ENCODE measurements at regions not wholly inside any gene's neighbourhood (a gene's known extent, or its start where the extent isn't known, plus 50 kb on each side); places are given as distances from the start of the nearest gene placed in this dataset.

GRCh38 chr7:17105701-17106100, 192.8 kb upstream of the AHR start:
- H4K91ac ChIP-seq (ENCODE audit: insufficient read length, low read depth, low read length): no peak overlapping the region
- no peak for DNase-seq
- no peak overlapping the region for H3K9ac ChIP-seq (ENCODE audit: extremely low read depth, insufficient read length, low read length)
- no peaks in the 10 kb centered on the region; a peak in 1 of 7 replicates for H3K36me3 Mint-ChIP-seq (ENCODE audit: insufficient read depth in 1 of 3, low read depth in 3 of 3)
- TF ChIP-seq CTCF (conservative IDR thresholded peaks at IDR 0.05): no peak
- no peak overlapping the region for H2AK5ac ChIP-seq (ENCODE audit: insufficient read length, low read length)
- no peak overlapping the region for H3K56ac ChIP-seq (ENCODE audit: insufficient read length, low read depth, low read length)
- no peak overlapping the region for H4K8ac ChIP-seq (replicated peaks; ENCODE audit: insufficient read length, low read depth, low read length)
- H3K9me3 ChIP-seq (ENCODE audit: control insufficient read depth, low read depth, low read length): peaks cover 5% of the 10 kb centered on the region
- H2BK5ac ChIP-seq (ENCODE audit: insufficient read length, low read length): no peak overlapping the region
- no peak overlapping the region for H2BK12ac ChIP-seq (ENCODE audit: insufficient read length, low read depth, low read length)
- H3K27me3 Mint-ChIP-seq (ENCODE audit: low read depth): no peaks in the 10 kb centered on the region
- peaks cover 18% of the 10 kb centered on the region in 2 experiments for H3K4me1 Mint-ChIP-seq
- no peak overlapping the region for H3K14ac ChIP-seq (ENCODE audit: insufficient read depth, low read length)
- H3K23me2 ChIP-seq (ENCODE audit: insufficient read length, low read depth, low read length, poor library complexity, severe bottlenecking): no peaks in the 10 kb centered on the region
- peaks cover 4% of the 10 kb centered on the region; the same call in 1 of the 2 replicates for H3K4me1 ChIP-seq (ENCODE audit: insufficient read depth, low read length)
- H3K4me2 ChIP-seq (ENCODE audit: insufficient read depth, insufficient read length, low read length): no peak overlapping the region
- H3K27me3 ChIP-seq (ENCODE audit: insufficient read depth, low read length): no peaks in the 10 kb centered on the region
- peaks cover 0 to 3% of the 10 kb centered on the region in 2 experiments; a peak in 3 of 5 replicates for H3K9me3 Mint-ChIP-seq
- no peaks in the 10 kb centered on the region for H3K79me1 ChIP-seq (ENCODE audit: insufficient read depth, low read depth, low read length, poor library complexity, severe bottlenecking)
- no peak overlapping the region for H4K5ac ChIP-seq (ENCODE audit: insufficient read length, low read depth, low read length)
- H4K20me1 ChIP-seq (ENCODE audit: control insufficient read depth, insufficient read depth, insufficient read length): no peaks in the 10 kb centered on the region
- no peak overlapping the region for H3K27ac ChIP-seq (ENCODE audit: insufficient read length, low read depth, low read length)
- no peak overlapping the region for H2BK20ac ChIP-seq (ENCODE audit: low read depth, low read length, poor library complexity, severe bottlenecking)
- no peak overlapping the region for H3K4ac ChIP-seq (ENCODE audit: low read depth, low read length)
- H3K4me3 Mint-ChIP-seq: no peak overlapping the region
- no peak overlapping the region for H3K27ac Mint-ChIP-seq
- no peak overlapping the region for H2BK120ac ChIP-seq (ENCODE audit: low read depth, low read length, poor library complexity, severe bottlenecking)
- H3K23ac ChIP-seq (ENCODE audit: insufficient read length, low read depth, low read length): no peak overlapping the region
- no peak overlapping the region for H2AFZ ChIP-seq (ENCODE audit: low read length)
- no peak overlapping the region for H3K18ac ChIP-seq (ENCODE audit: insufficient read length, low read depth, low read length)
- H3K79me2 ChIP-seq (ENCODE audit: insufficient read depth, low read length): no peaks in the 10 kb centered on the region
- H2BK15ac ChIP-seq (ENCODE audit: low read depth, low read length): no peak overlapping the region
- H3T11ph ChIP-seq (ENCODE audit: low read length): no peak overlapping the region
